ENCODE measurements at regions not wholly inside any gene's neighbourhood (a gene's known extent, or its start where the extent isn't known, plus 50 kb on each side); places are given as distances from the start of the nearest gene placed in this dataset.

DNA sequence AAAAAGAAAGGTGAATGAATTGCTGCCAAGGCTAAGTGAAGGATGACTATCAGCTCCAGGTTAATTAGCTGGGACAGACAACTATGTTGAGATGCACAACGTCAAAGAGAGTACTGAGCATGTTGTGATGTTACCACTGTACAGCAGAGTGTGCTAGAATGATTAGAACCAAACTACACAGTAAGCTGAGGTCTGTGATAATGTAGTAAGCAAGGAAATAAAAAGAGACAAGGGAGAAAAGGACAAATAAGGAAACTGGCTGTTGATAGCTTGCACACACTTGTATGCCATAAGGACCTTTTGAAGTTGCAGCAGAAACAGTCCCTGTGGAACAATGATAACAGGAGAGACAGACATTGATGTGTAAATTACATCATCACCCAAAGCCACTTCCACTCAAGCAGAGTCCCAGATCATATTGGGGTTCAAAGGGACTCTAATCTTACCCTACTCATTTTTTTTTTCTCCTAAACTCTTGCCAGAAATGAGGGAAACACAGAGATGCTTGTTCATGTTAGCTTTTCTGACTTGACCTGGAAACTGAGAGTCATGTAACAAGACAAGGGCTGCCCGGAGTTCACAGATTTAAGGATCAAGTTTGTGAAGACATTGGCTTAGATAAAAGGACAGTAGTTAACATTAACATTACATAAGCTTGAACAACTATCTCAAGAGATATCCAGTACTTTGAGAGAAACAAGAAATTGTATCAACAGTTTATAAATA is 189.9 kb downstream of the CENPW start:
- DNase-seq, result no peak

- no peak for DNase-seq
Observed at GRCh38 chr6:126530775-126531174, 190.9 kb downstream of the CENPW start.

DNA sequence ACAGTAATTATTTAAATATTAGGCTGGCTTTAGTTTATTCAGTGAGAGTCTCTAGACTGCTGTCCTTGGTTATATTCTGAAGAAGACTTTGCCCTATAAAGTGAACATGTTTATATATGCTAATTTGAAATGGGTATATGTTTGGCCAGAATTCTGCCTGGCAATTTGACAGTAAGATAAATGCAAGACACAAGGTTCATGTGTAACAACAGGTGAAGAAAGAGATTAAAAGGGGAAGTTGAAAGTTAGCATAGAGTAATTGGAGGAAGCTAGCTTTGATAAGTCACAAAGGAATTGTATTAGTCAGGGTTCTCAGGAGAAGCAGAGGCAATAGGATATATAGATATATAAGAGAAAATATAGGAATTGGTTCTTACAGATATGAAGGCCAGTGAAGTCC is 191.4 kb downstream of the CENPW start:
- no peak for DNase-seq

GRCh38 chr6:126531840-126532239 is 191.9 kb downstream of the CENPW start:
- DNase-seq, result no peak

- no peak for DNase-seq
Observed at GRCh38 chr6:126534401-126534800, 194.5 kb downstream of the CENPW start.

GRCh38 chr6:126535138-126535537 is 195.2 kb downstream of the CENPW start:
- no peak for DNase-seq

DNA sequence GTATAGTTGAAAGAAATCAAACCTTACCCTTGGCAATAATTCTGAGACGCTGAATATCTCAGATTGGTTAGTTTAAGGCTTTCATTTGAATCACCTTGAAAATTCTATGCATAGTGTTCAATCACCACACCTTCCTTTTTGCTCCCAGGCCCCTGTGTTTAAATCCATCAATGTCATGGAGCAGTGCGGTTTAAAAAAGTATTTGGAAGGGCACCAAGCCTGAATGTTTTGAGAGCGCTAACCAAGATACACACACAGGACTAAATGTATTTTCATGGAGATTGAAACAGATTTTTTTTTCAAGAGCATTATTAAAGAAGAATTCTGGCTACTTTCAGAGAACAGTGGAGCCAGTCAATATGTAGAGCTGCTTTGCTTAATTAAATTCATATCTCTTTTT is 195.7 kb downstream of the CENPW start:
- no peak for DNase-seq

DNA sequence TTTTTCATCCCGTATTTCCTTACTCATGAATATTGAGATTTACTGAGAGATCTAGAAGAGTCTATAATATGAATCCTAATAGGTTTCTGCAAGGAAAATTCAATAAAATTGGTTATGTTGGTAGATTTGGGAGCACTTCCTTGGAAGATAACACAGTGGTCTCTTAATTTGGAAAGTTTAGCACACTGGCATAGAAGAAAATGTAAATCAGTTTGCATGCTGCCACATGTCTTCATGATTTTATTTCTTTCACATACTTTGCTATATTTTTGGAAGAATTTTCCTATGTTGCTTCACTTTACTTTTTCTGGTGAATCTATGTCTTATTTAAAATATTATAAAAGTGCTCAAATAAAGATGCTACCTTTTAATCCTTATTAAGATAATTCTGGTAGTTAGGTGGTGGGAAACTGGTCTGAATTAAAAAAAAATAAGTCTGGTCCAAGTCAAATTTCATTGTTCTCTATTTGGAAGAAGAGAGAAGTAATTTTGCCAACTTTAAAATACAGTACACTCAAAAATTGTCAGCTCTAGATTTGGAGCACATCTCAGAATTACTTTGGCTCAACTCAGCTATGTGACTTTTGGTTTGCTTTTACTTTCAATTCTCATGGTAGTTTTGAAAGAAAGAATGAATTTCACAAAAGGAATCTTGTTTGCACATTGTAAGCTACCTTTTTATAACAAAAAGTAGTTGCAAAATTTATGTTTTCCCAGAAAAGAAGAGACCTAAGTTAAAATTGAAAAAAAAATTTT is 197.3 kb downstream of the CENPW start:
- no peak for DNase-seq

GRCh38 chr6:126539022-126539421 is 199.1 kb downstream of the CENPW start:
- DNase-seq, result no peak

- no peak for DNase-seq
Observed at GRCh38 chr6:126540161-126540560, 200.2 kb downstream of the CENPW start.

DNA sequence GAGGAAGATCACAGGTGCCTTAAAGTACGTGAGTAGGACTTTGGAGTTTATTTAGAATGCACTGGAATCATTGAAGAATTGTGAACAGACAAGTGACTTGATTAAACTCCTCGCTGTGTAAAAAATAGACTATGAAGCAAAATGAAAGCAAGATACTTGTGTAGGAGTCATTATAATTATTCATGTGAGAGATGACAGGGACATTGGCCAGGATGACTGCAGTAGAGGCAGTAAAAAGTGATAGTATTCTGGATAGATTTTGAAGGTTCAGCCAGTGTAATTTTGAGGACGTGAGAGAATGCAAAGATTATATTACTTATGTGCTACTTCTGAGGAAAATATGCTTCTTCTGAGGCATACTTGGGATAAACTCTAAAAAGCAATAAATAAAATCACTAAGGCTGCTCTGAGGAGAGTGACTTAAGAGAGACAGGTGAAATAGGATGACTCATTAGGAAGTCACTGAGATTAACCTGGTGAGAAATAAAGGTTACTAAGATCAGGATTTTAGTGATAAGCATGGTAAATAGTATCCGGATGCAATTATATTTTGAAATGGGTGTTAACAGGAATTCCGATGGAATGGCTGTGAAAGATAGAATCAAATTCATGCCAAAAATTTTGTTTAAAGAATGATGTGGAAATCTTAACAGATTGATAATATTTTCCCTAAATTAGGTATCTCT is 202.0 kb downstream of the CENPW start:
- DNase-seq, result no peak

DNA sequence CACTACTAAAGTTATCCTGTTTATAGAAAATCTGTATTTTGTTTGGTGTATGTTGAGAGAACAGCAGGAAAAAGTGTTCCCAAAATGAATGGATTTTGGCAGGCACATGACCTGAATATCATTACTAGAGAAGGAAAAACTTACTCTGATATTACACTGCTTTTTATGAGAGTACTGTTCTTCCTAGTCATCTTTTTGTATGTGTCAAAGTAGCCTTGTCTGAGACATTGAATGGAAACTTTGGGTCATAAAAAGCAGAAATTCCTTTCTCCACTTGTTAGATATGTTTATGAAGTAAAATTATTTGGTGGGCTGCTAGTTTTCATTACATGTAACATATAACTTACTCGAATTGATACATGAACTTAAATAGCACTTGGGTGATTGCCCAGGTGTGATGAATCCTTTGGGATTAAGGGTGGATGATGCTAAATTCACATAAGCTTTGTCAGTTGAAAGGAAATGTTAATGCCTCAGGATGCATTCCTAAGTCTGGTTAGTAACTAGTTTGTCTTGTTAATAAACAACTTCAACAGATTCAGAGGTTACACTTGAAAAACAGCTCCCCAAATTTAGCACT is 206.7 kb downstream of the CENPW start:
- no peak for DNase-seq

GRCh38 chr6:126548300-126548699 is 208.4 kb downstream of the CENPW start:
- no peak for DNase-seq

- no peak for DNase-seq
Observed at GRCh38 chr6:126550323-126550722, 210.4 kb downstream of the CENPW start.

DNA sequence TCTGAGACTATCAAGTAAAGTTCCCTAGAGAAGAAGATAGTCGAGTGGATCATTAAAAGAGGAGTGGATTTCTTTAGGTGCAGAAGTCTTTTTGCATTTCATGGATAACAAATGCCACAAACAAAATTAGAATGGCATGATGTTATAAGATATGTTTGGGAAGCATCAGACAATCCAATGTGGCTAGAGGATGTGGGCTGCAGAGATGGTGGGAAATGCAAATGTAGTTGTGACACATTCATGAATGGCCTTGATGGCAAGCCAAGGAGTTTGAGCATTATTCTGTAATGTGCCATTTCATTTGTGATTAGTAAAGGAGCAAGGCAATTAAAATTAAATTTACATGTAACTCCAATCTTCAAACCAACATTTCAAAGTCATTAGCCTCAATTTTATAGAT is 211.9 kb downstream of the CENPW start:
- no peak for DNase-seq

DNA sequence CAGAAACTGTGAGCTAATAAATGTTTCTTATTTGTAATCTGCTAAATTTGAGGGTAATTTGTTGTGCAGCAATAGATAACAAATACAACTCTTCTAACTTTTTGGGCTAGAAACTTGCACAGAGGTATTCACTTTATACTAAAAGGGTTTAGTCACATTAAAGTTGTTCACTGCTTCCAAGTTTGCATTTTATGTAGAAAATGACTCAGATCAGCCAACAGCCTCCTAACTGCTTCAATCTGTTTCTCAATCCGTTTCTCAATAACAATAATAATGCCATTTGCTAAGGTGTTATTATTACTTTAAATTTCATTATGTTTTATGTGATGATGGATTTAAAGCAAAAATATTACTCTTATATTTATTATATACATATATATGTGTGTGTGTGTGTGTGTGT is 213.9 kb downstream of the CENPW start:
- DNase-seq, result no peak

GRCh38 chr6:126570507-126570906 is 230.6 kb downstream of the CENPW start:
- DNase-seq, result no peak

GRCh38 chr6:126574301-126574700 is 234.4 kb downstream of the CENPW start:
- DNase-seq, result no peak

DNA sequence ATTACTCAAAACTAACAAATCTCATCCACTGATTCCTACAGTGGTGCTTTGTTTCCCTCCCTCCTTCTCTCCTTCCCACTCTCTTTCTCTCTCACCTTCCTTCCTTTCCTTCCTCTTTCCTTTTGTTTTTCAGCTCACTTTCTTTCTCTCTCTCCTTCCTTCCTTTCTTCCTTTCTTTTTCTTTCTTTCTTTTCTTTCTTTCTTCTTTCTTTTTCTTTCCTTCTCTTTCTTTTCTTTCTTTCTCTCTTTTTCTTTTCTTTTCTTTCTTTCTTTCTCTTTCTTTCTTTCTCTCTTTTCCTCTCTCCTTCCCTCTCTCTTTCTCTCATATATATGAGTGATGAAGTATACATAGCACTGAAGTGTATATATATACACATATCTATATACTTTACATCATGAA is 241.4 kb downstream of the CENPW start:
- no peak for DNase-seq

- no peak for DNase-seq
Observed at GRCh38 chr6:126600258-126600916, 260.5 kb downstream of the CENPW start.

DNA sequence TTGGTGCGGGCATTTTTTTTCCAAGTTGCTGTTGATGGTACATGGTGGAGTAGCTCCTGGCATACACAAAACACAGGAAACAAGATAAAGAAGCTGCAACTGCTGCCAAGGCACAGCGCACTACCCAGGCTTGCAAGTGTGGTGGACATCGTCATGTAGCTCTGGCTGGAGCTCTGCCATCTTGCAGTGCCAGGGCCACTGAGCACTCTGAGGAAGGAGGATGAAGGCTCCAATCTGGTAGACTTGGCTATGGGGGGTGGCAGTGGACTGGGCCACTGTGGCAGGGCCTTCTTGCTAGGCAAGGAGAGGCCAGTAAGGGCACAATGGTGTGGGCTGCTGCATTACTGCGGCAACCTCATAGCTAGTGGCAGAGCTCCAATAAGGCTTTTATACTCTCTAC is 263.5 kb downstream of the CENPW start:
- DNase-seq, result no peak

DNA sequence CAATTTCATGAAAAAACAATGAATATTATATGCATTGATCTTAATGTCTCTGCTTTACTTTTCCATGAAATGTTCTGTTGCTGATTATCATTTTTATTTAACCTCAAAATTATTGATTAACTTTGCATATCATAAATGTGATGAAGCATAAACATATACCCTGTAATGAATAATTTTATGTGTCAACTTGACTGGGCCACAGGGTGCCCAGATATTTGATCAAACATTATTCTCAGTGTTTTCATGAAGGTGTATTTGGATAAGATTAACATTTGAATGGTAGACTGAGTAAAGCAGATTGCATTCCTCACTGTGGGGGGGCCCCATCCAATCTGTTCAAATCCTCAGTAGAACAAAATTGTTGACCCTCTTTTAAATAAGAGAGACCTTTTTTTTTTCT is 265.2 kb downstream of the CENPW start:
- no peak for DNase-seq

DNA sequence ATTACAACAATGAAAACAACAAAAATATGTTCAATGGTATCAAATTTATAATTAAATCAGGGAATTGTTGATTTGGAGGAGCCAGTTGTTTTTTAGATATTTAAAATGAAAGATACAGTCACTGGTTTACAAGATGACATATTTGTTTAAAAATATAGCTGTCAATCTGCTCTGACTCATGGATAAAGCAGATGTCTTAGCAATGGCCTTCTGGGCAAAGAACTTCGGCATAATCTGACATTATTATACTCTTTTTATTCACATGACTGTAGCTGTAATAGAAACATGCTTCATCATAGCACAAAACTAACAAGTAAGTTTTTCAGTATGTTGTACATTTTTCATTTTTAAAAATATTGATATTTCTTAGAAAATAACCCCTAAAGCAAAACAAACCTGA is 267.4 kb downstream of the CENPW start:
- no peak for DNase-seq

Data from DMS153 (cell line).